Small intestine (tissue), 7 donors: ENCODE measurements at regions not wholly inside any gene's neighbourhood (a gene's known extent, or its start where the extent isn't known, plus 50 kb on each side); places are given as distances from the start of the nearest gene placed in this dataset.

ENCODE experiments used
- DNase-seq, 2 donors: peaks; one replicate each; pipeline versions ENCODE4 v3.0.0 to v3.0.0-alpha.2; 2013
- FAIRE-seq: peaks from 2 replicates; lab custom pipeline; 2012; peaks lifted over from hg19 to GRCh38; lab: Jason Lieb, UNC
- H3K27ac ChIP-seq, 3 donors: one replicate each; pipeline ENCODE4 v1.5.1; 2013; ENCODE audit warnings: low read length in 2 of 3, mild to moderate bottlenecking in 2 of 3, control low read depth in 1 of 3, inconsistent platforms in 1 of 3, low read depth in 1 of 3, moderate library complexity in 1 of 3
- H3K27me3 ChIP-seq, 3 donors: one replicate each; pipeline ENCODE4 v1.6.1; 2013; ENCODE audit warnings: low read length in 3 of 3, inconsistent platforms in 1 of 3; ENCODE audit not compliant: control insufficient read depth in 3 of 3, insufficient read depth in 3 of 3
- H3K36me3 ChIP-seq, 3 donors: one replicate each; pipeline ENCODE4 v1.6.1; 2013; ENCODE audit warnings: low read length in 3 of 3, inconsistent platforms in 1 of 3, low read depth in 1 of 3, mild to moderate bottlenecking in 1 of 3, moderate library complexity in 1 of 3; ENCODE audit not compliant: control insufficient read depth in 3 of 3, insufficient read depth in 2 of 3
- H3K4me1 ChIP-seq, 3 donors: one replicate each; pipeline ENCODE4 v1.6.1; 2013; ENCODE audit warnings: low read length in 2 of 3, inconsistent platforms in 1 of 3, low read depth in 1 of 3, mild to moderate bottlenecking in 1 of 3, moderate library complexity in 1 of 3; ENCODE audit not compliant: control insufficient read depth in 3 of 3, insufficient read depth in 2 of 3
- H3K4me3 ChIP-seq, 3 donors: one replicate each; pipeline ENCODE4 v1.5.1; 2013; ENCODE audit warnings: low read length in 3 of 3, control low read depth in 1 of 3, inconsistent platforms in 1 of 3, low read depth in 1 of 3, mild to moderate bottlenecking in 1 of 3, moderate library complexity in 1 of 3
- H3K9me3 ChIP-seq, 2 donors: one replicate each; pipeline ENCODE4 v1.6.1; 2013; ENCODE audit warnings: low read depth in 1 of 2, low read length in 1 of 2; ENCODE audit not compliant: control insufficient read depth in 2 of 2, insufficient read depth in 1 of 2
- WGBS, 3 donors: extraction: QIAGEN DNeasy Blood & Tissue Kit; methylation state at CpG; one replicate each; pipeline ENCODE4 v1.1.7; 2013; 5-methylcytosine and 5-hydroxymethylcytosine counted together
- donor health status: healthy with polysubstance abuse.
- donor health status: control.
- donor health status: control.
- donor health status: Bipolar disorder and iron deficiency.
- donor health status: healthy.

DNA sequence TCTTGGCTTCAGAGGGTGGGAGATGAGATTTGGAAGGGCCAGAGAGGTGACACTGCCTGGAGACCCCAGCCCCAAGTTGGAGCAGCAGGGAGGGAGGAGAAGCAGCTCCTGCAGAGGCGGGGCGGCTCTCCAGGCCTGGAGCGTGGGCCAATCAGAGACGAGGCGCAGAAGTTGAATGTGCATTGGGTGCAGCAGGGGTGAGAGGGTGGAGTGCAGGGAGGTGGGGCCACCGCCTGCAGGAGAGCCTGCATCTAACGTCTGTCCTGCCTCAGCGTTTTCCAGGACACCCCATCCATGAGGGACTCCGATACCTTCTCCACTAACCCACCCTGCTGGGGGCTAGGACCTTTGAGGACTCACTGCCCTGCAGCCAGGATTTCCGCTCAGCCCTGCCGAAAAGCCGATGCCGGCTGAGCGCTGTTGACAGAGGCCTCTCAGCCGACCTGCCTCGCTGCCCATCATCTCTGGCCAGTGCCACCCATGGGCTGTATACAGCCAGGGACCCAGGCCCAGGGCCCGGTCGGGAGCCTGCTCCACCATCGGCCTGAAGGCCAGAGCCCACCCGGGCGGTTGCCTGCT, 146.2 kb downstream of the ENGASE start:
- peaks cover 0 to 61% (median 34%) of the 10 kb centered on the region in 3 donors for H3K27me3 ChIP-seq
- DNase-seq (no peak), FAIRE-seq (no peak)

DNA sequence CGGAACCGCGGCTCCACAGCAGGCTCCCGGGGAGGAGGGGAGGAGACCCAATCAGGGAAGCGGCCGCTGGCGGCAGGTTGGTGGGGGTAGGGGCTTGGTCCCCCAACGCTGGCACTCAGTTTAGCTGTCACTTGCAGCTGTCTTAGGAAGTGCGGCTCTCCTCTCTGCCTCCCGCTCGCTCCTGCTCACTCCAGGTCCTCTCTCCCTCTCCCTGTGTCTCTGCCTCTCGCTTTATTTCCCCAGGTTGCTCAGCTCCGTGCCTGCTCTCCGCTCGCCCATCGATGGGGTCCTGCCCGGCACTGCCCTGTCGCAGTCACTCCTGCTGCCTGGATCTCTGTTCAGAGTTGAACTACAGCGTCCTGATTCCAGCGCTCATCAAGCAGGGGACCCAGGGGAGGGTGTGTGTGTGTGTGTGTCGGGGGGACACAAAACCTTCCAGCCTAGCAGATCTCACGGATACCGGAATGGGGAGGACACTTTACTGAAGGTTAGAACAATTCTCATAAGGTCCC, 145.6 kb downstream of the ENGASE start:
- WGBS, 3 donors, result 3 to 4% (median 4%) methylated on average over 23 of the region's 23 CpGs
- no peaks in the 10 kb centered on the region for H3K9me3 ChIP-seq
- no peak overlapping the region for H3K4me3 ChIP-seq
- no peaks in the 10 kb centered on the region for H3K36me3 ChIP-seq
- peaks cover 0 to 59% (median 34%) of the 10 kb centered on the region in 3 donors for H3K27me3 ChIP-seq
- no peak overlapping the region for H3K27ac ChIP-seq
- FAIRE-seq (no peak), DNase-seq (no peak)
- no peaks in the 10 kb centered on the region for H3K4me1 ChIP-seq

More for the DNA sequence above, 146.2 kb downstream of the ENGASE start:
- H3K4me1 ChIP-seq, result no peaks in the 10 kb centered on the region
- H3K4me3 ChIP-seq, result no peak overlapping the region
- 20 to 27% (median 23%) methylated on average over 18 to 21 of the region's 21 CpGs for WGBS, 3 donors
- no peak overlapping the region for H3K27ac ChIP-seq
- no peaks in the 10 kb centered on the region for H3K9me3 ChIP-seq
- no peaks in the 10 kb centered on the region for H3K36me3 ChIP-seq

DNA sequence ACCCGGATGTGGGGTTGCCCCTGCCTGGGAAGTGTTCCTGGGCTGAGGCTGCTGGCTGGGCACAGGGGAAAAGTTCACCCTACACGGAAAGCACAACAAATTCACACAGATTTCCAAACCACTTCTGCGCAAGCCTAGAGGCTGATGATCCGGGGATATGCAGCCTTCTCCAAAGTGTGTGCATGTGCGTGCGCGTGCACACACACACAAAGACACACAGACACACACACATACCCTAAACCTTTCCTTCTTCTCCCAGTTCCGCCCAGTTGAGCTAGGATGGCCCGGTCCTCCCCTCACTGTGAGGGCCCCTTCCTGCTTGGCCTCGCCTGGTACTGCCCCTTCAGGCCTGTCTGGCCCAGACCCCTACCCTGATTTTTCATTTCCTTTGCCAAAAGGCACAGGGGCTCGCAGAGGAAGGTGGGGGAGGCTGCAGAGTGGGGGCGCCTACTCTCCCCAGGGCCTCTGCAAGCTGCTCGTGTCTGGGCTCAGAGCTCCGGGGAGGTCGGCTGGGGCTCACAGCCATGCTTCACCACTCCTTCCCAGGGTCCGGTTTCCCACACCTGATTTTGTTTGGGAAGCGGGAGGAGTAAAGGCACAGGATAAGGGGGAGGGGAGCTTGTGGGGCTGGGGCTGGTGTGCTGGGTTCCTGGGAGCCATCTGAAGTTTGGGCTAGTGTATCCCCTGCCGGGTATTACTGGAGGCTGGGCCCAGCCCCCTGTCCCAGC, 144.7 kb downstream of the ENGASE start:
- Histone ChIP-seq H3K36me3 (no peaks in the 10 kb centered on the region), H3K9me3 (no peaks in the 10 kb centered on the region), H3K27ac (no peak overlapping the region), H3K27me3 (peaks cover 0 to 64% (median 34%) of the 10 kb centered on the region in 3 donors), H3K4me1 (no peaks in the 10 kb centered on the region), H3K4me3 (no peak overlapping the region)
- no peak for DNase-seq
- 47 to 57% (median 56%) methylated on average over 17 to 18 of the region's 18 CpGs for WGBS, 3 donors
- no peak for FAIRE-seq

DNA sequence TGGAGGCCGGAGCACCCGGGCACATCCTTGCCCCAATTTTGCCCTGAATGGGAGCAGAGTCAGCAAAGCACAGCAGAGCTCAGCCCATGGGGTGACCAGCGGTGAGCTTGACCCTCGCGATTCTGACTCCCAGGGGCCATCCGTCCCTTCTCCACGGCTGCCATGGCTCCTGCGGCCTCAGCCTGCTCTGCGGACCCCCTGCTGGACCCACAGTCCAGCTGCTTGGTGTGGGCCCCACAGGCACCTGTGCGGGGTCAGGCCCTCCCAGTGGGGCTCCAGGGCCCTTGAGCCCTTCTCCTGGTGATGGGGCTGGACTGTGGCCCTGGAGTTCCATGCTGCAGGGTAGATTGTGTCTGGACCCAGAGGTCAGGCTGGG, 144.2 kb downstream of the ENGASE start:
- H3K27ac ChIP-seq, result no peak overlapping the region
- DNase-seq, result no peak
- H3K4me3 ChIP-seq, result no peak overlapping the region
- FAIRE-seq, result no peak
- no peaks in the 10 kb centered on the region for H3K4me1 ChIP-seq
- H3K27me3 ChIP-seq, result peaks cover 0 to 62% (median 32%) of the 10 kb centered on the region in 3 donors
- WGBS, 3 donors, result 80 to 89% (median 86%) methylated on average over 9 to 10 of the region's 10 CpGs
- no peaks in the 10 kb centered on the region for H3K9me3 ChIP-seq
- H3K36me3 ChIP-seq, result no peaks in the 10 kb centered on the region

DNA sequence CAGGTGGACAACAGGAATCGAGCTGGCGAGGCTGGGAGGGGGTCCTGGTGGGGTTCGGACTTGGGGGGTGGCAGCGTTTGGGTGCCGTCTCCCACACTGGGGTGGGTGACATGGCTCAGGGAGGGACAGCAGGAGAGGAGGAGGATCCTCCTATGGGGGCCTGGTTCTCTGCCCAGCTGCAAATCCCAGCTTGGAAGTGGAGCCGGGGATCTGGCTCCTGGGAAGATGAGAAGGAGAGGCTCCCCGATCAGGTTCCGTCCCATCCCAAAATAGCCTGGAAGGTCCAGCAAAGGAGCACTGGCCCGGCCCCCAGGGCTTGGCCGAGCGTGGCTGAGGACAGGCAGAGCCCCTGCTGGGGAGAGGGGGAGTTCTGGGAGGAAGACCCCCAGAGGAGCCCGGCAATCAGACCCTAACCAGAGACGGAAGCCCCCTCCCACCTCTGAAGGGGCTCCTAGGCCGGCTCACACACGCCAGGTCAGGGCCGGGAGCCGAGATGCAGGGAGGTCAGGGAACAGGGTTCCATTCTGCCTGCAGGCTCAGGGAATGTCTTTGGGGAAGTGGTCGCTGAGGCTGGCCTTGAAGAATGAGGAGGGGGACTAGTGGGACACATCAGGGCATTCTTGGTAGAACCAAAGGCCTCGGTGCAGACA, 143.7 kb downstream of the ENGASE start:
- no peak for FAIRE-seq
- 70 to 78% (median 74%) methylated on average over 19 of the region's 19 CpGs for WGBS, 3 donors
- Histone ChIP-seq H3K9me3 (no peaks in the 10 kb centered on the region), H3K4me1 (no peaks in the 10 kb centered on the region), H3K36me3 (no peaks in the 10 kb centered on the region), H3K4me3 (no peak overlapping the region), H3K27me3 (peaks cover 0 to 61% (median 37%) of the 10 kb centered on the region in 3 donors), H3K27ac (no peak overlapping the region)
- no peak for DNase-seq

DNA sequence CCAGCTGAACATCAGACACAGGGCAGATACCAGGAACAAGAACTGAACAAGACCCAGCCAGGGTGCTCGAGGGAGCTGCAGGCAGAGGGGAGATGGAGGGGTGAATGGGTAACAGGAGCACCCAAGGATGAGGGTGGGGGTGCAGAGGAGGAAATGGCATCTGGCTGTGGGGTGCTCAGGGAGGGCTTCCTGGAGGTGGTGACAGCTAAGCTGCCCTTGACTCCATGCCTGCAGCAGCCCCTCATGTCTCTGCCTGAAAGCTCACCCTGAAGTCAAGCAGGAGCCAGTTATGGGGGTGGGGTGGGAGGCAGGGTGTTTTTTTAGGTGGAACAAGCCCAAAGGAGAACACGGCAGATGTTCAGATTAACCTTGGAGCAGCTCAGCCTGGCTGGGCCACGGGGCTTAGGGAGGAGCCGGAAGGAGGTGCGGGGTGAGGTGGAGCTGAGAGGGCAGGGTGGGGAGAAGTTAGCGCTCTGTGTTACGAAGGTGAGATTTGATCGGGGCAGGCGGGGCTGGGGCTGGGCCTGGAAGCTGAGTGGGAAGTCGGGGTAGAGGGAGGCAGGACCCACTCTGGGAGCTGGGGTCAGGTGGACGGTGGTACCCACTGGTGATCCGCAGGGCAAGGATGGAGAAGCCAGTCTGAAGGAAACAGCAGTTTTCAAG, 143.0 kb downstream of the ENGASE start:
- no peak overlapping the region for H3K27ac ChIP-seq
- H3K9me3 ChIP-seq, result no peaks in the 10 kb centered on the region
- 23 to 57% (median 38%) methylated on average over 12 of the region's 12 CpGs for WGBS, 3 donors
- H3K4me1 ChIP-seq, result no peaks in the 10 kb centered on the region
- FAIRE-seq (no peak), DNase-seq (no peak)
- no peaks in the 10 kb centered on the region for H3K36me3 ChIP-seq
- no peak overlapping the region for H3K4me3 ChIP-seq
- peaks cover 0 to 55% (median 32%) of the 10 kb centered on the region in 3 donors for H3K27me3 ChIP-seq

DNA sequence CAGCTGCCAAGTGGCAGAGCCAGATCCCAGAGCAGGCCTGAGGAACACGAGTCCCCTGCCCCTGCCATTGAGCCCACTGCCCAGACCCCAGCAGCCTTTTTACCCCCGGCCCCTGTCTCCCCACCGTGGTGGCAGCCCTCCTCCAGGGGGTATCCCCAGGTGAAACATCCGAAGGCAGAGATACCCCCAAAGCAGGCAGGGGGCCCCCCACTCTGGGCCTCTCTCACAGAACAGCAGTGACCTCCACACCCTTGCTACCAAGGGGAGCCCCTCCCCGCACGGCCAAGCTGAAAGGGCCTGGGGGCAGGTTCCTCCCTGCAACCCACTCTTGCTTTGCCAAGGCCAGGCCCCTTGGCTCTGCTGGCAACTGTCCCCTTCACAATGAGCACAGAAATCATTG, 142.2 kb downstream of the ENGASE start:
- no peaks in the 10 kb centered on the region for H3K36me3 ChIP-seq
- no peak overlapping the region for H3K27ac ChIP-seq
- DNase-seq (no peak), FAIRE-seq (no peak)
- H3K4me3 ChIP-seq, result no peak overlapping the region
- peaks cover 0 to 53% (median 32%) of the 10 kb centered on the region in 3 donors for H3K27me3 ChIP-seq
- H3K9me3 ChIP-seq, result no peaks in the 10 kb centered on the region
- WGBS, 3 donors, result 67 to 75% (median 68%) methylated on average over 6 of the region's 6 CpGs
- no peaks in the 10 kb centered on the region for H3K4me1 ChIP-seq

DNA sequence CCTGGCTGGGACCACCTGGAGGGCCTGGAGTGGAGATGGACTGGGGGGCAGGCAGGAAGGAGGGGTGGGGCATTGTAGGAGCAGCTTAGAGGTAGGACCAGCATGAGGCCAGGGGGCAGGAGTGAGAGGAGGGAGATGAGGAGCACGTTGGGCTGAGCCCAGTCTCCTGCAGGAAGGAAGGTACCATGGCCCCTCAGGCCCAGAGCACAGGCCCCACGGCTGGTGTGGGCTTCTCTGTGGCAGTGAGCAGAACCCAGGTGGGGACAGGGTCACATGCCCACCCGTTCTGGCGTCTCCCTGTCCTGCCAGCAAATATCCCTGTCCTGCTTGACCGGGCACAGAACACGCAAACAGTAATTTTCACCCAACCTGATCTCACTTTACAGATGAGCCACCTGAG, 141.8 kb downstream of the ENGASE start:
- no peak overlapping the region for H3K4me3 ChIP-seq
- no peak overlapping the region for H3K27ac ChIP-seq
- DNase-seq (no peak), FAIRE-seq (no peak)
- H3K9me3 ChIP-seq, result no peaks in the 10 kb centered on the region
- 49 to 63% (median 61%) methylated on average over 6 of the region's 6 CpGs for WGBS, 3 donors
- H3K27me3 ChIP-seq, result peaks cover 0 to 48% (median 30%) of the 10 kb centered on the region in 3 donors
- H3K36me3 ChIP-seq, result no peaks in the 10 kb centered on the region
- no peaks in the 10 kb centered on the region for H3K4me1 ChIP-seq
